Stomach (tissue), 4 donors: ENCODE measurements at regions not wholly inside any gene's neighbourhood (a gene's known extent, or its start where the extent isn't known, plus 50 kb on each side); places are given as distances from the start of the nearest gene placed in this dataset.
"Not testable (repeated sequence)": the region's sequence is repeated elsewhere in the genome, so short reads cannot be mapped to it uniquely, and the experiment has no call there.

Experiments used
- CTCF ChIP-seq, 7 experiments: fragments of 450-650 bp in 4 of 7; fragments of 200-600 bp in 3 of 7; sonication (generic) in 3 of 7; IDR thresholded peaks; one replicate each; pipeline ENCODE4 v1.5.1; 2016 to 2019; ENCODE audit warnings: antibody characterized with exemption in 7 of 7, control low read depth in 2 of 7, mild to moderate bottlenecking in 1 of 7
- EP300 ChIP-seq: sonication (generic); formaldehyde crosslinking; IDR thresholded peaks from one replicate; pipeline ENCODE4 v1.6.1; 2017; ENCODE audit warnings: antibody characterized with exemption
- POLR2A ChIP-seq, 4 donors: fragments of 450-650 bp; IDR thresholded peaks; one replicate each; pipeline ENCODE4 v1.6.1; 2016; ENCODE audit warnings: antibody characterized with exemption in 4 of 4, control low read depth in 2 of 4, mild to moderate bottlenecking in 1 of 4, moderate library complexity in 1 of 4

GRCh38 chr3:125810010-125810409 lies 159.0 kb upstream of the ROPN1B start:
- TF ChIP-seq CTCF (IDR thresholded peaks at IDR 0.05); POLR2A (IDR thresholded peaks at IDR 0.05); EP300: not testable (repeated sequence)
